GM06990 (cell line): ENCODE measurements at regions not wholly inside any gene's neighbourhood (a gene's known extent, or its start where the extent isn't known, plus 50 kb on each side); places are given as distances from the start of the nearest gene placed in this dataset.
"Not testable (repeated sequence)": the region's sequence is repeated elsewhere in the genome, so short reads cannot be mapped to it uniquely, and the experiment has no call there.

ENCODE experiments used
- DNase-seq: peaks from one replicate; pipeline ENCODE4 v3.0.0-alpha.2; 2011; ENCODE audit not compliant: insufficient read length; ENCODE audit errors: extremely low read depth
- H3K27me3 ChIP-seq: replicated peaks from 2 replicates; pipeline ENCODE4 v1.6.0; 2011; ENCODE audit warnings: low read length; ENCODE audit not compliant: control insufficient read depth, insufficient read depth
- H3K36me3 ChIP-seq: 2 replicates; pipeline ENCODE4 v1.5.1; 2011; ENCODE audit warnings: low read length; ENCODE audit not compliant: control insufficient read depth, insufficient read depth
- H3K4me3 ChIP-seq: replicated peaks from 2 replicates; pipeline ENCODE4 v1.5.1; 2011; ENCODE audit warnings: low read depth, mild to moderate bottlenecking, control low read depth, low read length
- TF ChIP-seq, protein P1 (sequence below): IDR thresholded peaks from 2 replicates; pipeline ENCODE4 v1.5.1; 2011; ENCODE audit warnings: low read length, control low read depth, mild to moderate bottlenecking, inconsistent platforms; ENCODE audit not compliant: insufficient read depth, poor library complexity, severe bottlenecking

DNA sequence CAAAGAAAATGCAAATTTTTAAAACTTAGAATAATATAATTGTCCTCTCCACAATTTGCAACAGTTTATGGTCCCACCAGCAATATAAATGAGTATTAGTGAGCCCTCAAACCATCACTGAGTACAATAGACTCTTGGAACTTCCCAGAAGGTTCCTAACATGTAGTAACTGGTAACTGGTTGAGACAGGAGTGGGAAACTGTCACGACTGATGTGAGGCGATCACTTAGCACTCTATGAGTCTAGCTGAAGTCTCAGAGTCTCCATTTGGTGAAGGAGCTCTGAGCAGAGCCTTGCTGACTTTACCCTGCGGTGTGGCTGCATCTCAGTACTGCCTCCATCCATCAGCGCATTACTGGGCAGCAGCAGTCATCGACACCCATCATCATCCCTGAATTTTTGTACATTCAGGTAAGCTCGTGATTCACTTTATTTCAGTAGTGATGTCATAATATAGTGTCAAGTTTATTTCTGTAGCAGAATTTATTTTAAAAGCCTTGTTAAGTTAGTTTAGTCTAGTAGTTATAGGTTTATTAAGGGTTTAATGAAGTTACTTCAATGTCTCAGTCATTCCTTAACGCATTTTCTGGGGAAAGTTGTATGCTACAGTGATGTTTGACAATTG lies 76.6 kb upstream of the ABCA1 start:
- peaks cover 2% of the 10 kb centered on the region; the same call in 1 of the 2 replicates for H3K27me3 ChIP-seq
- no peak for DNase-seq
- no peaks in the 10 kb centered on the region for H3K36me3 ChIP-seq
- no peak overlapping the region for H3K4me3 ChIP-seq
- TF ChIP-seq, protein P1, sequence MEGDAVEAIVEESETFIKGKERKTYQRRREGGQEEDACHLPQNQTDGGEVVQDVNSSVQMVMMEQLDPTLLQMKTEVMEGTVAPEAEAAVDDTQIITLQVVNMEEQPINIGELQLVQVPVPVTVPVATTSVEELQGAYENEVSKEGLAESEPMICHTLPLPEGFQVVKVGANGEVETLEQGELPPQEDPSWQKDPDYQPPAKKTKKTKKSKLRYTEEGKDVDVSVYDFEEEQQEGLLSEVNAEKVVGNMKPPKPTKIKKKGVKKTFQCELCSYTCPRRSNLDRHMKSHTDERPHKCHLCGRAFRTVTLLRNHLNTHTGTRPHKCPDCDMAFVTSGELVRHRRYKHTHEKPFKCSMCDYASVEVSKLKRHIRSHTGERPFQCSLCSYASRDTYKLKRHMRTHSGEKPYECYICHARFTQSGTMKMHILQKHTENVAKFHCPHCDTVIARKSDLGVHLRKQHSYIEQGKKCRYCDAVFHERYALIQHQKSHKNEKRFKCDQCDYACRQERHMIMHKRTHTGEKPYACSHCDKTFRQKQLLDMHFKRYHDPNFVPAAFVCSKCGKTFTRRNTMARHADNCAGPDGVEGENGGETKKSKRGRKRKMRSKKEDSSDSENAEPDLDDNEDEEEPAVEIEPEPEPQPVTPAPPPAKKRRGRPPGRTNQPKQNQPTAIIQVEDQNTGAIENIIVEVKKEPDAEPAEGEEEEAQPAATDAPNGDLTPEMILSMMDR: no peak

DNA sequence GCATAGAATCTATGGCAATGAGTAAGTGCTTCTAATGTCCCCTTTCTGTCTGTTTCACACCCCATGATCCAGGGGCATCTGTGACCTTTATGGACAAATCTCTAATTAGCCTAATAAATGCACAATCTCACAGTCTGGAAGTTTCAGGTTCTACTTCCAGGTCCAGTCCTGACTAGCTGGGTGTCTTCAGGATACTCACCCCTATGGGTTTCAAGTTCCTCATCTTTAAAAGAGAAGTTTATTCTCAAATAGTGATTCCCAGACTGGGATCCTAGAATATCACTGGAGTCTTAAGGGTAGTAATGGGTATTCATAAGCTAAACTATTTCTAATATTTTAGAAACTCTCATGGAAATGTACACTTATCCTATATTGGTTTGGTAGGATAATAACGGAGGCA lies 77.2 kb upstream of the ABCA1 start:
- Histone ChIP-seq H3K4me3 (no peak overlapping the region), H3K36me3 (no peaks in the 10 kb centered on the region), H3K27me3 (no peaks in the 10 kb centered on the region)
- TF ChIP-seq, protein P1: no peak
- no peak for DNase-seq

DNA sequence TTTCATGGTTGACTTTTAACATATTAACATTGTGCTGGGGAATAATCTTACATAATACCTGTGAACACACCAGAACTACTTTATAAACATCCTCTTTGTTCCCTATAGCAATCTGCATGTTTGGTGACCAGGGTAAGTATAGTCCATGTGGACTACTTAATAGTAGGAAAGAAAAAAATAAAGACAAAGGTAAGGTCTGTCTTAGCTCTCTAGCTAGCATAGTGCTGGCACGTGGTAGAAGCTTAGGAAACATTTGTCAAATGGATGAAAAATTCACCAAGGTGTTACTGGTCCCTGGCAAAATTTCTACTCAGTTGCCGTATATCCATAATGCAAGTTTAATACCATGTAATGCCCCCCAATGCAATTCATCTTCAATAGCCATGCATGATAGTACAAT lies 78.6 kb upstream of the ABCA1 start:
- H3K36me3 ChIP-seq: no peaks in the 10 kb centered on the region
- TF ChIP-seq, protein P1: no peak
- H3K4me3 ChIP-seq: no peak overlapping the region
- no peak for DNase-seq
- H3K27me3 ChIP-seq: no peaks in the 10 kb centered on the region

DNA sequence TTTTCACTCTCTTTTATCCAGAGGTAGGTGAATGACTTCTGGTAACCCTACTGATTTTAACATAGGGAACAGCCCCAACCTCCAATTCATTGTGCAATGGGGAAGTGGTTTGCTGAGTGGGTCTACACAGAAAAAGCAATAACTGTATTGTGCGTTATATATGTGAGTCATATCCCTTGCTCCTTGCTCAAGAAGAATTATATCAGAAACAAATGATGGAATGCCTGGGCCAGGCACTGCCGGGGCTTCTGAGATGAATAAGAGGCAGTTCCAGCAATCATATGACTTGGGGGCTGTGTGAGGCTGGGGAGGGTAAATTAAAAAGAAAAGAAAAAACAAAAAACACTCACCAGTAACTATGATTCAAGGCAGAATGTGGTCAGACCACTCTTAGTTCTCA lies 79.2 kb upstream of the ABCA1 start:
- TF ChIP-seq, protein P1: no peak
- no peaks in the 10 kb centered on the region for H3K27me3 ChIP-seq
- no peak overlapping the region for H3K4me3 ChIP-seq
- DNase-seq: no peak
- no peaks in the 10 kb centered on the region for H3K36me3 ChIP-seq

DNA sequence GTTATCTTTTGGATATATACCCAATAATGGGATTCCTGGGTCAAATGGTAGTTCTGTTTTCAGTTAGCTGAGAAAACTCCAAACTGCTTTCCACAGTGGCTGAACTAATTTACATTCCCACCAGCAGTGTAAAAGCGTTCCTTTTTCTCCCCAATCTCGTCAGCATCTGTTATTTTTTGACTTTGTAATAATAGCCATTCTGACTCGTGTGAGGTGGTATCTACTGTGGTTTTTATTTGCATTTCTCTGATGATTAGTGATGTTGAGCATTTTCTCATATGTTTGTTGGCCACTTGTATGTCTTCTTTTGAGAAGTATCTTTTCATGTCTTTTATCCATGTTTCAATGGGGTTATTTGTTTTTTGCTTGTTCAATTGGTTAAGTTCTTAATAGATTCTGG lies 82.1 kb upstream of the ABCA1 start:
- H3K4me3 ChIP-seq, H3K27me3 ChIP-seq, H3K36me3 ChIP-seq, DNase-seq: not testable (repeated sequence)

DNA sequence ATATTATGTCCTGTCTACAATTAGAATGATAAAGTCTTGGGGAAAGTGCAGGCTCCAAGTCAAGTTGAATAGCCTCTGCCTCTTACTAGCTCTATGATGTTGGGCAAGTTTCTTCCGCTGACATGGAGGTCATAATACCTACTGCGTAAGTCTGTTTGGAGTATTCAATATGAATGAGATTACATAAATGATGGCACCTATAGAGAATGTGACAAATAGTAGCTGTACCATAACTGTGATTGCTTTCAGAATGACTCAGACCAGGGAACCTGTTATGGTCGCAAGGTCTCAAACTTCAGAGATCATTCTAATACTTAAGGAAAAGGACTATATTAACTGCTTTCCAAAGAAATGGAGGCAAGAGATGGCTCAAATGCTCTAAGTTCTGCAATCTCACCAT lies 94.0 kb upstream of the ABCA1 start:
- H3K36me3 ChIP-seq: no peaks in the 10 kb centered on the region
- no peak overlapping the region for H3K4me3 ChIP-seq
- H3K27me3 ChIP-seq: no peaks in the 10 kb centered on the region
- DNase-seq: no peak
- TF ChIP-seq, protein P1: no peak

DNA sequence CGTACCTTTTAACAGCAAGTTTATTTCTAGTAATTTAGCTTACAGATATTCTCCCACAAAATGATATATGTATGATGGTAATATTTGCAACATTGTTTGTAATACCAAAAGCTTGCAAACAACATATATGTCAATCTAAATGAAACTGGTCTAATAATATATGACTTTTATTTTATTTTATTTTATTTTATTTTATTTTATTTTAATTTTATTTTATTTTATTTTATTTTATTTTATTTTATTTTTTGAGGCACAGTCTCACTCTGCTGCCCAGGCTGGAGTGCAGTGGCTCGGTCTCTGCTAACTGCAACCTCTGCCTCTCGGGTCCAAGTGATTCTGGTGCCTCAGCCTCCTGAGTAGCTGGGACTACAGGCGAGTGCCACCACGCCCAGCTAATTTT lies 94.6 kb upstream of the ABCA1 start:
- not testable (repeated sequence) for H3K27me3 ChIP-seq

More for the DNA sequence above, 94.6 kb upstream of the ABCA1 start:
- not testable (repeated sequence) for H3K36me3 ChIP-seq, H3K4me3 ChIP-seq, DNase-seq
